NCI-H526 treated with DMSO at 0.1 percent for 48 hours (cell line): ENCODE measurements at regions not wholly inside any gene's neighbourhood (a gene's known extent, or its start where the extent isn't known, plus 50 kb on each side); places are given as distances from the start of the nearest gene placed in this dataset.

Source experiments
- DNase-seq: peaks from one replicate; lab custom pipeline; 2025; lab: John Stamatoyannopoulos, UW

- no peak for DNase-seq
Observed at GRCh38 chr20:60903325-60903971, 348.6 kb upstream of the CDH4 start.

GRCh38 chr20:60904730-60905129 is 347.3 kb upstream of the CDH4 start:
- no peak for DNase-seq

- no peak for DNase-seq
Observed at GRCh38 chr20:60905919-60906318, 346.1 kb upstream of the CDH4 start.

- DNase-seq, result no peak
Observed at GRCh38 chr20:60906555-60906954, 345.5 kb upstream of the CDH4 start.

DNA sequence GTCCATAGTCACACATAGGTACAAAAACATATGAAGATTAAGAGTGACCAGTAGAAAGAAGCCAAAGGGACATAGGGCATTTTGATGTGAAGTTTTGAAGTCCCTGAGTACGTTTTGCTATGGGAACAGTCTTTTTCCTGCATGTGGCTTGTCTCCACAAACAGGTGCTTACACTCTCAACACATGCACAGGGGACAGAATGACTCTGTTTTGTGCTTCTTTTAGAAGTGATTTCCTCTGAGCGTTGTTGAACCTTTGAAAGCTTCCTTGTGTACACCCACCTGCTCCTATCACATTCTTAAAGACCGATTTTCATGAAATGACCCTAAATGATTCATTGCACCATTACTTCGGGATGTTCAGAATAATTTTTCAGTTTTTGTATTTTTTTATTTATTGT is 338.8 kb upstream of the CDH4 start:
- DNase-seq, result no peak

DNA sequence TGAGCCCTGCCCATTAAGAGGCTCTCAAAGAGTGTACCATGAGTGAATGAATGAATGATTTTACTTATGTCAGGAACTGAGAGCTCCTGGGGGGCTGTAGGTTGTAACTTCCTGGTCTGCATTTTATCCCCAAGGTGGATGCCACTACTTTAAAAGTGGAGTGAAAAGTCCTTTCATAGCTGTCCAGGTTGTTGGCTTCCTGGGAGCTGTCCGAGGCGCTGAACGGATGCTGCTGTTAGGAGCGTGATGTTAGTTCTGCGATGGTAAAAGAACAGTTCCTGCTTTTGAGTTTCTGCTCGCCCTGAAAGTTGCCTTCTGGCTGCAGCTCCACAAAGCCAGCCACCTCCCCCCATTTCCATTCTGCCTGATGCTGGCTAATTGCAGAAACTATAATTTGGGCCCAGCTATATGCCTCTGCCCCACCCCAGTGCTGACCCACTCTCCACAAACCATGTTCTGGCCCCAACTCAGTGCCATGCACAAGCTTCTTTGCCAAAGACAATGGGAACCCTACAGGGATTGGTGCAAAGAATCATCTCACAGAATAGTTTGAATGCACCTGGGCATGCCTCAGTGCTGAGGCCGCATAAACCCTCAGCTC is 330.9 kb upstream of the CDH4 start:
- no peak for DNase-seq

GRCh38 chr20:60926831-60927230 is 325.2 kb upstream of the CDH4 start:
- no peak for DNase-seq

GRCh38 chr20:60928341-60928740 is 323.7 kb upstream of the CDH4 start:
- DNase-seq, result no peak

DNA sequence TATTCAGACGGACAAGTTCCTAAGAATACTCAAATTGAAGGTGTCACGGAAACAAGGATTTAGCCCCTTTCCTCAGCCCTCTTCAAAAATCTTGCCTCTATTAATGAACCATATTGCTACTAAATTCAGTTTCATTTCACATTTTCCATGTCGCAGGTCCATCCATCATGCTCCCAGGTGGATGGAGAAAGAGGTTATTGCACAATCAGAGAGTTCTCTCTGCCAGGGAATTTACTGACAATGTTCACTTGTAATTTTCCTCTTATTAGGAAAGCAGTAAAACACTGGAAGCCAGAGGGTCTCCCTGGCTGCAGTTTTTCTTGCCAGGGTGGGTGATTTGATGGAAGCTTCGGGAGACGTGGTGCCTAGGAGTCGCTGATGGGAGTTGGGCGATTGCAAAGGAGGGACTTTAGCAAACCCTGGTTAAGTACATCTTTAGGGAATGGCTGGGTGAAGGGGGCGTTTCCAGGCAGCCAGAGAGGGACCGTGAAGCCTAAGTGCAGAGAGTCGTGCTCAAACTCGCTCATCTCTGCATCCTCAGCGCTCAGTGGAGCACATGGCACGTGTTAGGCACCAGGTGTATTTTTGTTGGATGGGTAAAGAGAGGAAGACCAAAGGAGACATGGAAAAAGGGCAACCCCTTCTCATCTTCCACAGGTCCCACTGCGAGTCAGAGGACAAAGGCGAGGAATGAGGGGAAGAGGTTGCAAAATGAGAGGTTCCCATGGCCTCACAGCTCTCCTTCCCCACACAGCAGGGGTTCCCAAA is 321.9 kb upstream of the CDH4 start:
- no peak for DNase-seq

- no peak for DNase-seq
Observed at GRCh38 chr20:60931696-60932095, 320.4 kb upstream of the CDH4 start.

- DNase-seq, result no peak
Observed at GRCh38 chr20:60934724-60935123, 317.3 kb upstream of the CDH4 start.

DNA sequence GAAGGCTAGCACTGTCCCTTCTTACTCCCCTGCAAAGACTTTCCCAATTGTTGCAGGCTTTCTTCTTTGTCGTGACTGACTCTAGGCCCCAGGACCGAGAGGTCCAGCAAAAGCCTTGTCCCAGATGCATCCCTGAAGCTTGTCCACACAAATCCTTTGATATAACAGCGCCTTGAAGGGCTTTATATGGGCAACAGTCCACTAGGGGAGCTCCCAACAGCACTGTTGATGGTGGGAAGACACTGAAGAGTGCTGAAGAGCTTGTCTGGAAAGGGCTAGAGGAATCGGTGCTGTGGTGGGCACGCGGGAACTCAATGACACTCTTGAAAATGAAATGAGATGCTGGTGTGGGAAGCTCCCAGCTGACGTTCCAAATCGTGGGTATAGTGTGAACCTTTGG is 316.1 kb upstream of the CDH4 start:
- no peak for DNase-seq

GRCh38 chr20:60937585-60937984 is 314.5 kb upstream of the CDH4 start:
- DNase-seq, result no peak

- no peak for DNase-seq
Observed at GRCh38 chr20:60941379-60941778, 310.7 kb upstream of the CDH4 start.

GRCh38 chr20:60947819-60948218 is 304.2 kb upstream of the CDH4 start:
- no peak for DNase-seq

GRCh38 chr20:60948224-60948623 is 303.8 kb upstream of the CDH4 start:
- no peak for DNase-seq

DNA sequence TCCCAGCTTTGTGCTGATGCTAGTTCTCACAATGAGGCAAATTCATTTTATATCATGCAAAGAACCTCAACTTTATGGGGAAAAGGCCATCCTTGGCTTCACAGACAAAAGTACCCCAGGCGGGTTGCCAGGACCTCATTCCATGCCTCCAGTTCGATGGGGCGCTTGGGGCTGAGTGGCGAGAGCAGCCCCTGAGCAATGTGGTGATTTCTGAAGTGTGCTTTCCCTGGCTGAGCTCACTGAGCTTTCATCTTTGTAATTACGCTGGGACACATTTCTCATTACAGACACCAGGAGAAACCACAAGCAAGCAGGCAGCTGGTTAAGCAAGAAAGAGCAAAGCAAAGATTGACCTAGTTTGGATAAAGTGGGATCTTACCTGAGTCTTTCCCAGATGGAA is 301.5 kb upstream of the CDH4 start:
- no peak for DNase-seq

DNA sequence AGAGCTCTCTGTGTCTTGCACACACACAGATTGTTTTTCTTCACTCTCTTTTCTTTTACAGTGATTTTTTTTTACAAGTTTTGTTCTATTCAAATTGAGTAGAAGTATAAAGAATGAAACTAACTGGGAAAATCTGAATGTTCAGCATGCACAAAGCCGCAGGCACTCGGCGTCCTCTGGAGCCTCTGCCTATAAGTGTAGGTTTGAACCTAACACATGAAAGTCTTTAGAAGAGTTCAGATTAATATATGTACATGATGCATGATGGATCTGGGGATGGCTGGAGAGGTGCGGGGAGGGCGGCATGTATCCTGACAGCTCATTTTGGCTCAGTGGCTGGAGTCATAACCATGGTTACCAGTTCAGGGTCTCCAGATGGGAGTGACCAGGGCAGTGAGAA is 301.1 kb upstream of the CDH4 start:
- DNase-seq, result no peak

DNA sequence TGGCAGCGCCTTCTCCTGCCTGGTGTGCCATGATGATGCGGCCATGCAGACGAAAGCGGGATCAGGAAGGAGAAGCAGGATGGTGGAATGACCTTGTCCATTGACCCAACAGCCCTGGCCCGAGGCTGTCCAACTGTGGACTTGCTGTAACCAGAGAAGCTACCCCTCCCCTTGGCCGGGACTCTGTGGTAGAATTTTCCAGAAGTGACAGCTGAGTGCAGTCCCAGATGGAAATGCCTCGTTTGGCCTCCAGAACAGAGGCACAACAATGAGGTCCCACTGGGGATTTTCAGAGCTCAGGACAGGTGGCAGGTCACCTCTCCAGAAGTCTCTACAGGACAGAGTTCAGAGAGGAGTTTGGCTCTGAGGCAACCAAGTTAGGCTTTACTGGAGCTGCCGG is 299.2 kb upstream of the CDH4 start:
- DNase-seq, result no peak

DNA sequence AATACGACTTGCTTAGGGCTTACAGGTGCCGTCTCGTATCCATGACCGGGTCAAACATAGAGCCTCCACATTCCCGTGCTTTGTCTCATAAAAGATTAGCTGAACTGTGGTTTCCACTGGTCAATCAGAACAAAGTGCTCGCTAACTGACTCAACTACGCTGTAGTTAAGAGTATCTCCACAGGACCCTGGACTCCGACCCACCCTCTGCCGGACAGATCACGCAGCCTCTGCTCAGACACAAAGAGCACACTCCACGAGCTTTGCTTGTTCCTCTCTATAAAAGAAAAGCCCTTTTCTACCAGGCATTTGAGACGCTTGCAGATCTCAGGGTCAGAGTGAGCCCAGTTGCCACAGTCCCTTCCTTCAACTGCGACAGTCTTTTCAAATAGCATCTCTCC is 298.7 kb upstream of the CDH4 start:
- DNase-seq, result no peak

DNA sequence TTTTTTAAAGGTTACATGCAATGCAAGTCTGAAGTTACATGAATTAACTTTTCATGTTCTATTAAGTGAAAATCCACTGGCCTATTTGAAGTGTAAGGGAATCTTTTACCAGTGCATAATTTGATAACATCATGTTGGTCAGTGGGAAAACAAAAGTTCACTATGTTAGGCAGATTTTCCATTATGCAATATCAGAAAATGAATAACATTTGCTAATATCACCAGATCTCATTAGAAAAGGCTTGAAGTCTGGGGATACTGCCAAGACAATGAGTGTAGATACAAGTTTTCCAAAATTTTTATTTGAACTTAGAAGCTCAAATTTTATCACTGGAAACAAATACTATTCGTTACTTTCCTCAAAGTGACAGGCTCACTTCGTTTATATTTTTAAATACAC is 296.4 kb upstream of the CDH4 start:
- no peak for DNase-seq

GRCh38 chr20:60956194-60956593 is 295.9 kb upstream of the CDH4 start:
- DNase-seq, result no peak

DNA sequence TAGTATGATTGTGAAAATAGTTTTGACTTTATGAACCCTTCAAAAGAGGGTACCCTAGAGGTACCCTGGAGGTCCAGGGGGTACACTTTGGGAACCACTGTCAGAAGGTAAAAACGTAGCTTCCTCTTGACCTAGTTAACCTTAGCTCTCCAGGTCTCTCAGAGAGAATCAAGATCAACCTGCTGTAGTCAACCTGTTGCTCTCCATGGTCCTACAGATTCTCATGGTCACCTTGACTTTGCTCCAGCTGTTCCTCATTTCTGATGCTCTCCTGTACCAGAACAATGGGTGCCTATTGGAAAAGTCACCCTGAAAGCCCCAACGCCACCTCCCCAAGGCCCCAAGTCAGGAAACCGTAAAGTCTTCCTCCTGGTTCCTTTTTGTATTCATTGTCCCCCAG is 294.4 kb upstream of the CDH4 start:
- DNase-seq, result no peak

- DNase-seq, result no peak
Observed at GRCh38 chr20:60959971-60960370, 292.1 kb upstream of the CDH4 start.
